Endothelial cell of umbilical vein (primary cell): ENCODE measurements at regions not wholly inside any gene's neighbourhood (a gene's known extent, or its start where the extent isn't known, plus 50 kb on each side); places are given as distances from the start of the nearest gene placed in this dataset.

Experiments used
- BruUV-seq: library from RNA; stranded (reverse); fragments of 400-500 nt; replicated peaks from 2 replicates; lab custom pipeline; 2021; lab: Mats Ljungman, UMichigan
- CTCF ChIA-PET: fragments of 300-600, 350-600 bp; sonication (Branson Sonifier 250); formaldehyde crosslinking; loops from one replicate; lab custom pipeline; 2021; ENCODE audit warnings: antibody characterized with exemption, inconsistent platforms; lab: Charles Lee
- POLR2A ChIA-PET: fragments of 300-600, 350-600 bp; sonication (Branson Sonifier 250); formaldehyde crosslinking; loops from one replicate; lab custom pipeline; 2021; ENCODE audit warnings: antibody characterized with exemption, inconsistent platforms; lab: Charles Lee
- DNase-seq: peaks from one replicate; pipeline ENCODE4 v3.0.0-alpha.2; 2011; ENCODE audit warnings: low read depth, low spot score
- FAIRE-seq: peaks from 2 replicates; lab custom pipeline; 2011; peaks lifted over from hg19 to GRCh38; lab: Jason Lieb, UNC
- H2AFZ ChIP-seq: 2 replicates; pipeline ENCODE4 v1.6.0; 2012; ENCODE audit warnings: low read depth, low read length, control low read depth, inconsistent platforms
- H3K27ac ChIP-seq: 2 replicates; pipeline ENCODE4 v1.5.1; 2011; ENCODE audit warnings: low read depth, mild to moderate bottlenecking, control low read depth, low read length, moderate library complexity; ENCODE audit not compliant: insufficient read depth
- H3K27me3 ChIP-seq, 2 experiments: 2 replicates each; pipeline versions ENCODE4 v1.6.0 to v1.6.1; 2011; ENCODE audit warnings: low read length in 2 of 2, mixed read lengths in 1 of 2; ENCODE audit not compliant: control insufficient read depth in 2 of 2, insufficient read depth in 2 of 2
- H3K36me3 ChIP-seq, 2 experiments: 2 replicates in 1 of 2; 3 replicates in 1 of 2; pipeline ENCODE4 v1.5.1; 2011; ENCODE audit warnings: low read length in 2 of 2, mild to moderate bottlenecking in 1 of 2, moderate library complexity in 1 of 2; ENCODE audit not compliant: control insufficient read depth in 2 of 2, insufficient read depth in 2 of 2; ENCODE audit errors: extremely low read depth in 1 of 2
- H3K4me1 ChIP-seq: 3 replicates; pipeline ENCODE4 v1.5.1; 2011; ENCODE audit warnings: mild to moderate bottlenecking, low read length; ENCODE audit not compliant: control insufficient read depth, insufficient read depth; ENCODE audit errors: extremely low read depth
- H3K4me2 ChIP-seq: 2 replicates; pipeline ENCODE4 v1.6.1; 2011; ENCODE audit warnings: low read length, control low read depth, mixed read lengths; ENCODE audit not compliant: insufficient read depth
- H3K4me3 ChIP-seq, 3 experiments: fragments of 200-600 bp in 1 of 3; sonication (generic), shearing (Covaris generic) in 1 of 3; replicated peaks in 1 of 3; 2 replicates each; pipeline ENCODE4 v1.5.1; 2011 to 2016; ENCODE audit warnings: control low read depth in 3 of 3, low read length in 3 of 3, mild to moderate bottlenecking in 2 of 3, inconsistent platforms in 1 of 3, low read depth in 1 of 3, moderate library complexity in 1 of 3; ENCODE audit not compliant: insufficient read depth in 1 of 3
- H3K79me2 ChIP-seq: 2 replicates; pipeline ENCODE4 v1.6.0; 2012; ENCODE audit warnings: low read length, inconsistent platforms; ENCODE audit not compliant: control insufficient read depth, insufficient read depth
- H3K9ac ChIP-seq: replicated peaks from 2 replicates; pipeline ENCODE3; 2011; ENCODE audit warnings: low read length, control low read depth; ENCODE audit not compliant: insufficient read depth; ENCODE audit errors: extremely low read depth
- H3K9me1 ChIP-seq: replicated peaks from 3 replicates; pipeline ENCODE4 v1.6.0; 2011; ENCODE audit warnings: mild to moderate bottlenecking, low read length; ENCODE audit not compliant: control insufficient read depth, insufficient read depth; ENCODE audit errors: extremely low read depth
- H3K9me3 ChIP-seq: replicated peaks from 2 replicates; pipeline ENCODE4 v1.5.1; 2012; ENCODE audit warnings: low read length, inconsistent platforms; ENCODE audit not compliant: control insufficient read depth, insufficient read depth
- H4K20me1 ChIP-seq: replicated peaks from 2 replicates; pipeline ENCODE3; 2011; ENCODE audit warnings: mild to moderate bottlenecking, low read length; ENCODE audit not compliant: control insufficient read depth, insufficient read depth; ENCODE audit errors: extremely low read depth
- CTCF ChIP-seq, 2 donors: IDR thresholded peaks; 1 replicate in 1 of 2; 2 replicates in 1 of 2; pipeline ENCODE4 v1.5.1; 2011; ENCODE audit warnings: low read length in 2 of 2, mild to moderate bottlenecking in 2 of 2, moderate library complexity in 2 of 2, control low read depth in 1 of 2, inconsistent platforms in 1 of 2, low read depth in 1 of 2; ENCODE audit not compliant: insufficient read depth in 1 of 2; ENCODE audit errors: extremely low read depth in 1 of 2
- EZH2 ChIP-seq: IDR thresholded peaks from 2 replicates; pipeline ENCODE4 v1.6.1; 2012; ENCODE audit warnings: borderline replicate concordance, low read depth, mild to moderate bottlenecking, moderate library complexity, low read length, inconsistent platforms; ENCODE audit not compliant: severe bottlenecking
- FOS ChIP-seq: IDR thresholded peaks from 2 replicates; pipeline ENCODE4 v1.6.1; 2011; ENCODE audit warnings: mild to moderate bottlenecking, low read length, moderate library complexity, borderline replicate concordance; ENCODE audit not compliant: insufficient read depth
- GATA2 ChIP-seq: IDR thresholded peaks from 2 replicates; pipeline ENCODE4 v1.7.0; 2011; ENCODE audit warnings: low read depth, mild to moderate bottlenecking, moderate library complexity, mixed read lengths, low read length; ENCODE audit not compliant: insufficient read length, insufficient read depth
- JUN ChIP-seq: IDR thresholded peaks from 2 replicates; pipeline ENCODE4 v1.6.1; 2011; ENCODE audit warnings: borderline replicate concordance, low read depth; ENCODE audit not compliant: insufficient read length, insufficient read depth
- MYC ChIP-seq: IDR thresholded peaks from one replicate; pipeline ENCODE4 v1.6.1; 2011; ENCODE audit warnings: mild to moderate bottlenecking, low read depth, low read length
- POLR2A ChIP-seq: IDR thresholded peaks from 2 replicates; pipeline ENCODE4 v1.6.1; 2012; ENCODE audit warnings: low read depth, mild to moderate bottlenecking, control low read depth, low read length
- POLR2AphosphoS5 ChIP-seq: IDR thresholded peaks from 2 replicates; pipeline ENCODE4 v1.6.1; 2012; ENCODE audit warnings: low read depth, mild to moderate bottlenecking, control low read depth, low read length, moderate library complexity; ENCODE audit not compliant: insufficient read depth
- dilution Hi-C: fragments of 300-500 bp; cut with MboI; formaldehyde crosslinking; loops from one replicate; pipeline ENCODE4 v1.15.0; 2019; ENCODE audit warnings: low sequenced_read_pairs; ENCODE audit not compliant: extremely low pct_ligation_motif_present
- intact Hi-C: fragments of 100-400 bp; cut with micrococcal nuclease; formaldehyde crosslinking; loops from one replicate; pipeline ENCODE4 v1.10.0; 2022
- TF ChIP-seq, protein P1 (sequence below): IDR thresholded peaks from 2 replicates; pipeline ENCODE4 v1.6.1; 2011; ENCODE audit not compliant: insufficient read depth, insufficient read length

GRCh38 chrX:113770071-113770470 lies 813.8 kb upstream of the HTR2C start:
- FAIRE-seq (no peak), DNase-seq (no peak)
- Histone ChIP-seq H3K27me3 (no peaks in the 10 kb centered on the region), H3K36me3 (no peaks in the 10 kb centered on the region), H2AFZ (no peak overlapping the region), H3K4me2 (no peak overlapping the region), H3K9ac (no peak overlapping the region), H3K79me2 (no peaks in the 10 kb centered on the region), H3K9me1 (no peaks in the 10 kb centered on the region), H3K4me1 (no peaks in the 10 kb centered on the region), H4K20me1 (no peaks in the 10 kb centered on the region), H3K4me3 (no peak overlapping the region), H3K9me3 (no peaks in the 10 kb centered on the region), H3K27ac (no peak overlapping the region)
- BruUV-seq: no TSS peak
- POLR2A ChIA-PET: no interaction called here
- CTCF ChIA-PET: no interaction called here
- dilution Hi-C loops: no loop called here
- TF ChIP-seq JUN: no peak
- TF ChIP-seq POLR2A: no peak
- no peak for TF ChIP-seq CTCF (IDR thresholded peaks at IDR 0.05; ENCODE audit: extremely low read depth in 1 of 2, insufficient read depth in 1 of 2, low read depth in 1 of 2, low read length in 2 of 2)
- no peak for TF ChIP-seq FOS
- no peak for TF ChIP-seq EZH2
- no peak for TF ChIP-seq MYC
- no peak for TF ChIP-seq POLR2AphosphoS5
- TF ChIP-seq, protein P1, sequence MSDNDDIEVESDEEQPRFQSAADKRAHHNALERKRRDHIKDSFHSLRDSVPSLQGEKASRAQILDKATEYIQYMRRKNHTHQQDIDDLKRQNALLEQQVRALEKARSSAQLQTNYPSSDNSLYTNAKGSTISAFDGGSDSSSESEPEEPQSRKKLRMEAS: no peak
- no peak for TF ChIP-seq GATA2
- intact Hi-C loops: no loop called here
